GM19240 (cell line): ENCODE measurements at regions not wholly inside any gene's neighbourhood (a gene's known extent, or its start where the extent isn't known, plus 50 kb on each side); places are given as distances from the start of the nearest gene placed in this dataset.
A peak's percentile ranks its signal among the peaks of the same experiment; 100 is the strongest.

Experiments used
- DNase-seq: peaks from one replicate; pipeline ENCODE4 v3.0.0; 2011; ENCODE audit warnings: low spot score; ENCODE audit not compliant: insufficient read length

DNA sequence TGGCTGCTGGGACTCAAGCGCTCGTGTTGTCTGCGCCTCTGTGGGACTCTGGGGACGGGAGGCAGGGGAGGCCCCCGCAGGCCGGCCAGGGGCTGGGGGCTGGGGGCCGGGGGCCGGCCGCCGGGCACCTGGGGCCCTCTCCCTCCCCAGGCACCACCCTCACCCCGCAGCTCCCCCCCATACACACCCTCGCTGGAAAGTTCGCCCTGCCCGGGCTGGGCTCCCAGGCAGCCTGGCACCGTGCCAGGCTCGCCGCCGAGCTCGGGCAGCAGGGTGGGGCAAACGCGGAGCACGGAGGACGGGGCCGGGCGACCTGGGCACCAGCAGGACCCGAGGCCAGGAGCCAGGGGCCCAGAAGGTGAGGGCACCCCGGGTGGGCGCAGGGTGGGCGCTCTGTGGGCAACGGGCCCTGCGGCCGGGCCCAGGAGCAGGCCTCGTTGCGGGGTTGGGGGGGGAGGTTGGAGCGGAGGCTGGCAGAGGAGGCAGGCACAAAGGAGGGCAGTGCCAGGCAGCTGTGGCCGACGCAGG lies 76.7 kb upstream of the WNT7B start:
- DNase-seq = no peak

DNA sequence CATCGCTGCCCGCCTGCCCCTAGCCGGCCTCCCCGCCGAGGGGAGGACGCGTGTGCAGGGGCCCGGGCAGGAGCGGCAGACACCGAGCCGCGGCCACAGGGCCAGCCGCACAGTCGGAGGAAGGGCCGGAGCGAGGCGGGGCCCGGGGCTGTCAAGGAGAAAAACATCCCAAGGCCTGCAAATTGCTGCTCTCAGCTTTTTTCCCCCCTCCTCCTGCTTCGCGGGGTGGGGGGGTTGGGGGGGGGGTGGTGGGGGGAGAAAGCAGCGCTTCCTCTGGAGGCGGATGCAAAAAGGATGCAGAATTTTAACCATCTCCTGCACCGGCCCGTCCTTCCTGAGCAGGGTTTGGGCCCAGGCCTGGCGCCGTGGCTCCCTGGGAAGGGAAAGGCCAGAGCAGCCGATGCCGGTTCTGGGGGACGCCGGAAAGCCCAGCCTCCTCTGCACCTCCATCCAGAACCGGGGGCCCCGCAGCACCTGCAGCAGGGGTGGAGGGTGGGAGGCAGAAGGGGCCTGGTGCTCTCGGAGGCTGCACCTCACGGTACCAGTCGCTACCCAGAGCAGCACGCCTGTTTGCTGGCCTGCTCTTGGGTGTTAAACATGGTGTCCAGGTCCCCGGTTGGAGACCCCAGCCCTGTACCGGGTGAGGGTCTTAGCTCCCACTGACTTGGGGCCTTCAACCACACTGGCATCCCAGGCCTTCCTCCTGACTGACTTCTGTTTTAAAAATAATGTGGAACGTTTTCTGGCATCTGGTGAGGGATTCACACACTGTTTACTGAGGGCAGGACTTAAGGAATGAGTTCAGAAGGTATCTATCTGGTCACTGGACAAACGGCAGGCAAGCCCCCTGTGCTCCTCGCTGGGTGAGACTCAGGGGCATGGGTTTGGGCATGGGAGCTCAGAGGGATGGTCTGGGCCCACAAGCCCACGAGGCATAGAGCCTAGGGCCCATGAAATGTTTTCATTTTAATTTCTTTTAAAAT lies 77.4 kb upstream of the WNT7B start:
- DNase-seq = no peak

DNA sequence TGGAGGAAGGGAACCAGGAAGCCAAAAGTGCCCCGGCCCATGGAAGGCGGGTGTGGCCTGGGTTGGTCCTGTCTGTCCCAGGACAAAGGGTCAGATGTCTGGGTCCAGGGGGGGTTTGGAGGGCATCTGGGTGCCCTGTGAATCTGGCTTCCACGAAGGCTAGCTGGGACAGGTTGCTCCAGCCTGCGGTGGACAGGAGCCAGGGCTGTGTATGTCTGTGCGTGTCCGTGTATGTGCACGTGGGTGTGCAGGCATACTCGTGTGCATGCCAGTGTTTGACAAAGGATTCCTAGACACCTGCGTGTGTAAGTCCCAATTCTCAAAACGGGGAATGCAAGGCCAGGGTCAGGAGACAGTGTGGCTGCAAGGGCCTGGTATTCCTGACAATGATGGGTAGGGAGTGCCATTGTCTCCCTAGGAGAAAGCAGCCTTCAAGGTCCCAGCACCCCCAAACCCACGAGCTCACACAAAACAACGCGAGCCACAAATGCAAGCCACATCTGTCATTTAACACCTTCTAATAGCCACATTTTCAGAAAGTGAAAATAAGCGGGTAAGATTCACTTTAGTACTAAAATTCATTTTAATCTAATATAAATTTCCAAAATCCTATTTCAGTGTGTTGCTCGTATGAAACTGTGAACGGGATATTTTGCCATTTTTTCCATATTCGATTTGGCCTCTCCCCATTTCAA lies 78.4 kb upstream of the WNT7B start:
- no peak for DNase-seq

DNA sequence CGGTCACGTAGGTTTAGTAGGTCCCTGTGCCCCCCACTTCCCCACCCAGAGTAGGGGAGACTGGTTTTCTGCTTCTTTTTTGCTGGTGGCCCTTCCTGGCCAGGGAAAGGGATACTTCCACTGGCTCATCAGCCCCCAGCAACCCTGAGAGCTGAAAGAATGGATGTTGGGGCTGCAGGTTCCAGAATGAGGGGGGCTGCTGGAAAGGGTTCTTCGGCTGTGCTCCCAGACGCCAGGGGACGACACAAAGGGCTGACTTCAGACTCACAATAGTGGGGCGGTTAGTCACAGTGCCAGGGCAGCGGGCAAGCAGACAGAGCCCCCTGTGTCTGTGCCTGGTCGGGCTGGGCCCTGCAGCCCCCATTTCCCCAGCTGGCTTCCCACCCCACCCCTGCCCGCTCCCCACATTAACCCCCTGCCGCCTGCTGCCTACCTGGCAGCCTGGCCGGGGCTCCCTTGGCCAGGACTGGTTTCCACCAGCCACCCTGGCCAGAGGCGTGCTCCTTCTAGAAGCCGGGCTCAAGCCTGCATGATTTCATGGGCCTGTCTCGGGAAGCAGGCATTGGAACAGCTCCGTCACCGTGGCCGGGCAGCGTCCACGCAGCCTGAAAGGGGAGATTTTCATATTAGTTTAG lies 79.1 kb upstream of the WNT7B start:
- DNase-seq = no peak

DNA sequence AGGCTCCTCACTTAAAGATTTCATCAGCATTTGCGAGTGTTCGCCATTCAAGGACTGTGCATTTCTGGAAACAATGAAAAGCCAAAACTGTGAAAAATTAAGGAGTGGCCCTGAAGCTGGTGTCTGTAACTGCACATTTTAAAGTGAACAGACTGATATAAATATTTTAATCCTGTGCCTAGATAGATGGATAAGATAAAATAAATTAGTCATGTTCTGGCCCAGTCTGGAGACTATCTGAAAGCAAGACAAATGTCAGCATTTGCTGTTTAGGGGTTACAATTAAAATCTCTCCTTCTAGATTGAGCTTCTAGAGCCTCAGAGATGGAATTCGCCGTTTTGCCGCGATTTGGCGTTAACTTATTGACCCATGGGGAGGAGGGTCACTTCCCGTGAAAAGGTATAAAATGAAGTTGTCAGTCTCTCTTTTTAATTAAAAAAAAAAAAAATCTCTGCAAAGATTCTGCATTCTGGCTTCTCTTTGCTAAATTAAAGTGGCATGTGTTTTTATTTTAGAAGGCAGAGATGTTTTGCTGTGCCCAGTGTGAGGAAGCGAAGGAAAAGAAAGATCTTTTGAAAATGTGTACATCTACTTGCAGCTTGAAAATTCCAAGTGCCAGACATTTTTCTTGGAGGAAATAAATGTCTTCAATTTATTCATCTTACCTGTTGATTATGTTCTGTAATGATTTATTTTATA lies 79.7 kb upstream of the WNT7B start:
- DNase-seq = no peak

DNA sequence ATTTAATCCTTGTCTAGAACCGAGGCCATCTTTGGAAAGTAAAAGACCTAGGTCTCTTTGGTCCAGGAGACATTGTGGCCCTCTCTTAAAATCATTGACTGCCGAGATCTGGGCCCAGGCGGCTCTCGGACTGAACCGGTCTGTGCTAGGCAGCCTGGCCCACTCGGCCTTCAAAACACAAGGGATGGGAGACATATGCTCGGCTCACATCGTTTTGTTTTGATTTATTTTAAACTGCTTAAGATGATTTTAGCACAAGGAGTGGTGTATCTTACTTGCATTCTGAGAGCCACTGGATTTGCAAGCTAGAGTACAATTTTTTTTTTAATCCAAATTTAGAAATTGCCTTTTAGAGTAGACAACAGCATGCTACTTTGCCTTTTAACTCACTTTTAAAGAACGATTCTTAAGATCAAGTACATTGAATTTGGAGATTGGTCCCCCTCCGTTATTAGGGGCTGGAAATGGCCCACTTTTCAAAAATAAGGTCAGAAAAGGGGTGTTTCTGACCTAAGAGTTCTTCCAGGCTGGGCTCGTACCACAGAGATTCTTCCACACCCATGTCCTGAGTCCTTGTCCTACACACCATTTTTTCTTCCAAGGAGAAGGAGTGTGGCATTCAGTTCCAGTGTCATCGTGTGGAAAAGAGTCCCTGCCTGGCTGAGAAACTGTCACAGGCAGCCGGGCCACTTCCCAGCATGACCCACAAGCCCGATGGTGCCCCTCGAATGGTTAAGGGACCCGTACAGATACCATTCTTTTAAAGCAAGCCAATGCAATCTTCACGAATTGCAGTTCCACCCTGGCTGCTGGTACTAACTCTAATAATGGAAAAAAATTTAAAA lies 80.5 kb upstream of the WNT7B start:
- DNase-seq = no peak

DNA sequence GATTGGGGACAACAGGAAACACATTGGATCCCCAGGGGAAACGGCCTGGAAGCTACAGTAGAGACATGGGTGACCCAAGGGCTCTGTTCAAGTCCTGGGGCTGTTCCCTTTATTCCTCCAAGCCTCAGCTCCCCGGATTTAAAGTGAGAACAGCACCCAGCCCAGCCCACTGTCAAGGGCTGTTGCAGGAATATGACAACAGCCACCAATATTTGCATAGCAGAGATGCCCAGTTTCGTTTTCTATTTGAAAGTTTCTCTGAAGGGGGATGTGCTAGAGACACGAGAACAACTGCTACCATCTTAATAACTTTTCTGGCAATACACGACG lies 81.1 kb upstream of the WNT7B start:
- peak; percentile 90 for DNase-seq

DNA sequence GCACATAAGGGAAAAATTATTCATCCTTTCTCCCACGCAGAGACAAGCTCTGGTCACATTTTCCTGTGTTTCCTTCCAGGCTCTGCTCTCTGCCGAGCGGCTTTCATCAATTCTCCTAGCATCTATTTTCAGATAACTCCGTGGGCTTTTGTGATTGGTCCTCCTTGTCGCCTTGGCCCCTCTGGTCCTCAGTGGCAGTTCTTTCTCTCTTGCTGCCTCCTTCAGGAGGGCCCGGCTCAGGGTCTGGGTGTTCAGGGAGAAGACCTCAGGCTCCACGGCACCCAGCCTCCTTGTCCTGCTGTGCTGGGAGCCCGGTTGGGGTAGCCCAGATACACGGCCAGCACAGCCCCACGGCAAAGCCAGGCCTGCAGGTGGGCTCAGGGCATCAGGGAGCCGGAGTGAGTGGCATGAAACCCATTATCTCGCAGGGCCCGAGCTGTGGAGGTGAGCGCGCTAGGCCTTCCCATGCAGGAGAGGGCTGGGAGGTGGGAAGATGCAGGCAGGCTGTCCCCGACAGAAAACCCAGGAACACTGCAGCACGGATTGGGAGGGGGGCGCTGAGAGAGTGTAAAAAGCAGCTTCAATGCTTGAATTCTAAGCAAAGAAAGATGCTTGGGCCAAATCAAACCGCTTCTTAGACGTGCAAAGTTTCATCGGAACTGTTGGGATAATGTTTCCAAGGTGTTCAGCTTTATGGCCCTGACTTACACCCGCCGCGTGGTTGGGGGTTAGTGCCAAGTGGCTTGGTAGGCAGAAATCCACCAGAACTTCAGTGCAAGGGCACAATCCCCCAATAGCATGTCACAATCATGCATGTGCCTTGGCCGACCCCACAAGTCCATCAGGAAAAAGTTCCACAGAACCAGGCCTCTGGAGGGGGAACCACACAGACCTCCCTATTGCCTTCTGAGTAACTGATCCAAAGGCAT lies 81.9 kb upstream of the WNT7B start:
- no peak for DNase-seq

DNA sequence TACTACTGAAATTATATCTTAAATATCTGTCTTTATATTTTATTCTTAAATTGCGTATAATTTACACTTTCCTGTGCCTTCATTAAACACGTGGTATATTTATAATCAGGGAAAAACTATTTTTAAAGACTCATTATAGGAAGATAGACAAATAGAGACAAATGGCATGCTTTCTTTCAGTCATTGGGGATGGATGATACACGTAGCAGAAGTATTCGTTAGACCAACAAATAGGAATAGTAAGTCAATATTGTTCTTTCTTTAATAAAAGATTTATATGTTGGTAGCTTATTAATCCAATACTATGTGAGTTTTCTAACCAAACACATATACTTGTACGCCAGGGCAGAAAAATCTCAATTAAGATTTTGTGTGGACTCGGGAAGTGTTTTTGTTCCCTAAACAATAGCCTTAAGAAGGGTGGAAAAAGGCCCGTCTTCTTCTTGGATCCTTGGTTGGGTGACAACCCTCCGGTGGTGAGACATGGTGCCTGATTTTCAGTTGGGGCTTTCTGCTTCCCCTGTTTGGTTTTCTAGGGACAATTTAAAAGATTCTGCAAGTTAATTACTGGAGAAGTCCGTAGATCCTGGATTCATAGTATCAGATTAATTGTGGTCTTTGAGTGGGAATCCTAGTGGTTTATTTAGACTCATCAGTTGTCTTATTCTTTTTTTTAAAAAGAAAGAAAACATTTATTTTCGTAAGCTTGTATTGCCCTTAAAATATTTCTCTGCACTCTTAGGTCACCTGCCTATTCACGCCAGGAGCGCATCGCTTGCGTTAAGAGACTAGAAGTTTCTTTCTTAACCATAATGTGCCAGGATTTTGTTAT lies 83.5 kb upstream of the WNT7B start:
- DNase-seq = no peak

DNA sequence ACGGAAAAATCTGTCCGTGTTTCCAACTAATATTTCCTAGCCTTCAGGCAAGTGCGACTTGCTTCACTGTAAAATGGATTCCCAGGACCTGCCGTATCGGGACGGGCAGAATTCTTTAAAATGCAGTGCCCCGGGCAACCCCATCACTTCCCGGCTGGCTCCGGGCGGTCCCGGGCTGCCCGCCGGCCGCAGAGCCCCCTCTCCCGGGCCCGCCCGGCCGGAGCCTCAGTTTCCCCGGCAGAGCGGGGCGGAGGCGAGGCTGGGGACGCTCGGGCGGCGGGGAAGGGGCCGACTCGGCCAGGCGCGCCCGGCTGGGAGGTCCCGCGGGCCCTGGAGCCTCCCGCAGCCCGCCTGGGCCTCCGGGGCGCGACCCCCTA lies 84.2 kb upstream of the WNT7B start:
- DNase-seq = no peak

DNA sequence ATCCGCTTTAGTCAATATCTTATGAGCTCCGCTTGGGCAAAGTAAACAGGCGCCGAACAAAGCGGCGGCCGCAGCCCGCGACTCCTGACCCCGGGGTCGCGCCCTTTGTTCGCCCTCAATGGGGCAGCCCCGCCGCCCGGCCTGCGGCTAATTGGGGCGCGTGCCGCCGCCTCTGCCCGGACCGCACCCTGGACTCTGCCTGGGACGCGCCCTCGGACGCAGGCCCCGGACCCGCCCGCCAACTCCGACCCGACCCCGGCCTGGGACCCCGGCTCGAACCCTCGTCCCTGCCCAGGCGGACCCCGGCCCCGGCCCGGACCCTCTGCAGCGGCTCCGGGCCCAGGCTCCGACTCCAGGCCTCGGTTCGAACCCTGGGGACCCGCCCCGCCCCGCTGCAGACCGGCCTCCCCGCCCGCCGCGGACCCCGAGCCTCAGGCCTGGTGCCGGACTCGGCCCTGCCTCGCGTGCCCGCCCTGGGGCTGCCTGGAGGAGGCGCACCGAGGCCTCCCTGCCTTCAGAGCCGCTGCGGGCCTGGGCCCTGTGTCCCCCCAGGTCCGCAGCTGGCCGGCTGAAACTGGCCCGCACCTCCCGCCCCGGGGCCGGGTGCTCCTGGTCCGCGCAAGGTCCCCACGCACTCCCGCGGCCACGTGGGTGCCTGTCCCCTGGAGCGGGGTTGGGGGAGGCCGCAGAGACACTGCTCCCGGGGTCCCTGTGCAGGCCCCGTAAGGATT lies 84.7 kb upstream of the WNT7B start:
- DNase-seq = no peak

DNA sequence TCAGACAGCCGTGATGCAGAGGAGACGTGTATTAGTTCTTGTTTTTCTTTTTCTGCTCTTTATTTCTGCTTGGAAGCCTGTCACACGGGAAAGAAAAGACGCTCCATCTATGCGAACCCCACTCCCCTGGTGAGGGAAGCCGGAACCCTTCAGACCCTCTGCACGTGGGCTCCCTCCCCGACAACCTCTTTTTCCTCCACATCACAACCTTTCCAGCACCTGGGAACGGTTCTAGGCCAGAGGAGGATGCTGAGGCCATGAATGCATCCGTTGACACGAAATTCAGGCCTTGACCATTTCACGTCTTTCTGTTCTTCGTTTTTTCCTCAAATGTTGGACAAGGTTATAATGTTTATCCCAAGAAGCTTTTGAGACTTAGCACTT lies 85.3 kb upstream of the WNT7B start:
- DNase-seq = no peak

DNA sequence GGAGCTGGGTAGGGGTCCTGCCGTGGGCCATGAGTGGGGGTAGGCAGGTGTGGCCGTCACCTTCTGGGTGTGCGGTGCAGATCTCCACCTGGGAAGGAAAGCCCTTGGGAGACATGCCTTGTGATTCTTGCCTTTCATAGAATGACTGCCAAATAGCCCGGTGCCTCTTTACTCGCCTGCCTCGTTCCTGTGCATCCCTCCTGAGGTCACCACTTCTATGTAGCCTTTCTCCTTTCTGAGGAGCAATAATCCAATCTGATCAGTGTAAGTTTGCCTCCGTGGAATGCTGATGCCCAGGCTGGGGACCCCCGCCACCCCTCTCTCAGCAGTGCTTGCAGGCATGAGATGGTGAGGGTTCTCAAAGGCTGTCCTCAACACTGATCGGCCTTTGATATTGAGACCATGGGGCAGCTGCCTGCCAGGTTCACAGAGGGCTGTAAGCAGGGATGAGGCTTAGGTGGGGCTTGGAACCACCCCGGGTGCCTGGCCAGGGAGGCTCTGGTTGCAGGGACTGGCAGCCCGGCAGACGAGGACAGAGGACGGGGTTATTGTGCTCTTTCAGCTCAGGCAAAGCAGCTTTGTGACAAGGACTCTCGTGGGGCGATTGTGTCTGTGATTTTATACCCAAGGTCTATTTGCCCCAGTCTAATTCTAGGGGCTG lies 86.1 kb upstream of the WNT7B start:
- no peak for DNase-seq

DNA sequence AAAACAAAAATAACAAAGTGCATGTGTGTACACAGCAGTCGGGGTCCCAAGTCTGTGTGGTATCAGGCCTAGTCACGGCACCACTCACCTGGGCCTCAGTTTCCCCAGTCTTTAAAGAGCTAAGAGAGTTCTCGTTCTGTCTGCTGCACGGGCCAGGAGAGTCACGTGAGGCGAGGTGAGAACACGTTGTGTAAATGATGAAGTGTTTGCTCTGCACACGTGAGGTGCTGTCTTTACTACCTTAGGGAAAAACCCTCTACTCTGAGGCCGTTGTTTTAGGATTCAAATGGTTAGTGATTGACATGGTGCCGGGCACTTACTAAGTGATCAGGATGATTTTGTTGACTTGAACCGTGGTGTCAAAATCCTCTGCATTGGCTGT lies 86.5 kb upstream of the PPARA start:
- DNase-seq = no peak

DNA sequence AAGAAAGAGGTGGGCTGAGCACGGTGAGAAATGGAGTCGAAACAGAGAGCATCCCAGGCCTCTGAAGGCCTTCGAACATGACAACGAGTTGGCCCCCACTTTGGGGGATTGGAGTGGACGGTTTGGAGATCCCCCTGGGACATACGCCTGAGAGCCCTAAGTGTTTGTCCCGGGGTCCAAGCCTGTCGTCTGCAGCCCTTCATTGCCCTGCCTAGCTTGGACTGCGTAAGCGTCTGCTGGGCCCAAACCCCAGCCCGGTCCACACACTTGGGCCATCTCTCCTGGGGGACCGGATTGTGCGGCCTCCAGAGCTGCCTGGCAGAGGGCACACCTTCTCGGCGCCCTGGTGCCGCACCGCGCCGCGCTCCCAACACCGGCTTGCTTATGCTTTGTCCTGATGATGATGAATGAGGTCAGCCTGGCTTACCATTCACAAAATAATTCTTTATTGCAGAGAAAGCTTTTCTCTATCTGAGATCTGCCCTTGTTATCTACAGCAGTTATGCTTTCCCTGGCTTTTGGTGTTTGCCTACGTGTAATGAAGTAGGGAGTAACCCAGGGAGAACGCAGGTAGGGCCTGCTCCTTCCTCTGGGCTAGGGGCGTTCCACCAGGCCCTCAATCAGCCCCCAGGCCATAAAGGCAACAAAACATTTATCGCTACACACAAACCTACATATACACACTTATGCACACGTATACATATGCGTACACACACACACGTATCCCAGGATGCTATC lies 85.9 kb upstream of the PPARA start:
- DNase-seq = no peak

DNA sequence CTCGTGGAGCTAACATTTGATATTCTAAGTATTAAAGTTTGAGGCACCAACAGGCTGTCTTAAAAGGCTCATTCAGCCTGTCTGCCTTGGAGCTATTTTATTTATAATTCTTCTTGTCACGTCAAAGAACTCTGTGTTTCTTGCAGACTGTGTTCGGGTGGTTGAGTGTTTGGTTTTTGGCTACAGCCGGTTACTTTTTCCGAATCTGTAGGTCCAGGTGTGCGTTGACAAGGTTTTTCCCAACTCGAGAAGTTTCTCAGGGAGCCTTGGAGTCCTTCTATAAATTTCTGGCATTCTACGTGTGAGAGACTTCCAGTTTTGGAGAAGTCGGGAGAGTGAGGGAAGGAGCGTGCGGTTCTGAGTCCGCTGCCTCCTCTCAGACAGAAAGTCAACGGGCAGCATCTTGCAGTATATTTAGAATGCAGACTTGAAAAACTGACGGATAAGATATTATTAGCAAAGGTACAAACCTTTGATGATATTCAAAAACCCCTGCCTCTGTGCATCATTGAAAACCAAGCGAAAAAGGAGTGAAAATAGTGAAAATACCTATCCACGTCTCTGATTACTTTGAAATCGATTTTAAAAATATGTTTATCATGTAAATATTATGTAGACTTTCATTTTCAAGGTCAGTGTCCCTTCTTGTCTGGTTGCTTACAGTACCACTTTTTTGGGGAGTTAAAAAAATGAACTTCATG lies 85.2 kb upstream of the PPARA start:
- DNase-seq = no peak
